Mesodermal cell (in vitro differentiated cells): ENCODE measurements at regions not wholly inside any gene's neighbourhood (a gene's known extent, or its start where the extent isn't known, plus 50 kb on each side); places are given as distances from the start of the nearest gene placed in this dataset.
"Not testable (repeated sequence)": the region's sequence is repeated elsewhere in the genome, so short reads cannot be mapped to it uniquely, and the experiment has no call there.

ENCODE experiments used
- H3K27ac ChIP-seq: 2 replicates; pipeline ENCODE4 v1.7.0; 2013; ENCODE audit warnings: mild to moderate bottlenecking, low read depth, low read length, moderate library complexity; ENCODE audit not compliant: severe bottlenecking
- H3K36me3 ChIP-seq: 2 replicates; pipeline ENCODE4 v1.7.1; 2013; ENCODE audit warnings: mild to moderate bottlenecking, low read length, moderate library complexity; ENCODE audit not compliant: control insufficient read depth, insufficient read depth
- H3K4me1 ChIP-seq: one replicate; pipeline ENCODE4 v1.7.1; 2013; ENCODE audit warnings: mild to moderate bottlenecking, low read length; ENCODE audit not compliant: insufficient read depth, control insufficient read depth, poor library complexity, severe bottlenecking
- H3K4me3 ChIP-seq: 2 replicates; pipeline ENCODE4 v1.7.0; 2013; ENCODE audit warnings: low read length, control low read depth, mild to moderate bottlenecking; ENCODE audit not compliant: insufficient read depth, poor library complexity, severe bottlenecking; ENCODE audit errors: extremely low read depth
- H3K9me3 ChIP-seq: 2 replicates; pipeline ENCODE4 v1.7.1; 2013; ENCODE audit warnings: mild to moderate bottlenecking, low read length, moderate library complexity; ENCODE audit not compliant: control insufficient read depth
- WGBS, 2 experiments: methylation state at CpG; one replicate each; pipeline ENCODE4 v1.1.5; 2013; ENCODE audit warnings: missing lambda C conversion rate in 2 of 2; ENCODE audit not compliant: insufficient coverage in 2 of 2; 5-methylcytosine and 5-hydroxymethylcytosine counted together

GRCh38 chr20:40010483-40010882 is 678.6 kb downstream of the MAFB start:
- no peak overlapping the region for H3K27ac ChIP-seq
- H3K36me3 ChIP-seq = no peaks in the 10 kb centered on the region
- WGBS, 2 experiments = 77 to 84% methylated on average over 2 of the region's 2 CpGs
- H3K4me3 ChIP-seq = no peak overlapping the region
- no peaks in the 10 kb centered on the region for H3K9me3 ChIP-seq
- no peaks in the 10 kb centered on the region for H3K4me1 ChIP-seq

GRCh38 chr20:40009542-40009941 is 679.5 kb downstream of the MAFB start:
- no peaks in the 10 kb centered on the region for H3K4me1 ChIP-seq
- no peak overlapping the region for H3K4me3 ChIP-seq
- no peak overlapping the region for H3K27ac ChIP-seq
- no peaks in the 10 kb centered on the region for H3K9me3 ChIP-seq
- no peaks in the 10 kb centered on the region for H3K36me3 ChIP-seq
- 83% methylated on average over 1 of the region's 3 CpGs; no CpG with 5 or more reads in 1 of the 2 experiments for WGBS, 2 experiments

DNA sequence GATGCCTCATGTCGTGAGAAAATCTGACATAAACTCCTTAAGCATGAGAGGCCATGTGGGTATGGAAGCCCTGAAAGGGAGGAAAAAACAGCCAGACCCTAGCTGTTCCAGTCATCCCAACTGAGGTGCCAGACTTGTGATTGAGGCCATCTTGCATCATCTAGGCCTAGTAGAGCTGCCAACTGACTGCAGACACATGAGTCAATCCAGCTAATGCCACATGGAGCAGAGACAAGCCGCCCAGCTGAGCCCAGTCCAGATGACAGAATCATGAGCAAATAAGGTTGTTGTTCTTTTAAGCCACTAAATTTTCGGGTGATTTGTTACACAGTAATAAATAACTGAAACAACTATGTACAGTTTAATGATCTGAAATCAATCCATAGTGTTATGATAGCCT is 680.9 kb downstream of the MAFB start:
- WGBS, 2 experiments = 100% methylated on average over 1 to 2 of the region's 3 CpGs
- Histone ChIP-seq H3K4me1 (no peaks in the 10 kb centered on the region), H3K4me3 (no peak overlapping the region), H3K27ac (no peak overlapping the region), H3K36me3 (no peaks in the 10 kb centered on the region), H3K9me3 (no peaks in the 10 kb centered on the region)

DNA sequence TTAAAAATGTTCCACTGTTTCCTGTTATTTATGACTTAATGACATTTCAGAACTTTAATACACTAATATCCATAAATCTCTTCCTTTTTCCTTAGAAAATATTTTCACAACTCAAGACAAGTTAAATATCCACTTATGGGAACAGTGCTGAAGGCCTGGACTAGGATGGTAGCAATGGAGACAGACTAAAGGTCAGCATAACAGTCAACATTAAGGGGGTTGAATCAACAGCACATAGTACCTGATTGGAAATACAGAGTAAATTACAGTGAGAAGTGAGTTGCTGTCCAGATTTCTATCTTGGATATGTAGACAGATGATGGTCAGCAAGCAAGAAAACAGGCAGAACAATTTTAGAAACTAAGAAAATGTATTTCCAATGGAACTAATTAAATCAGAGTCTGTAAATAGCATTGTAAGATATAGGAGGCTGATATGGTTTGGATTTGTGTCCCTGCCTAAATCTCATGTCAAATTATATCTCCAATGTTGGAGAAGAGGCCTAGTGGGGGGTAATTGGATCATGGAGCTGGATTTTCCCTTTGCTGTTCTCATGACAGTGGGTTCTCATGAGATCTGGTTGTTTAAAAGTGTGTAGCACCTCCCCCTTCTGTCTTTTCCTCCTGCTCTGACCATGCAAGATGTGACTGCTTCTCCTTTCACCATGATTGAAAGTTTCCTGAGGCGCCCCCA is 682.7 kb downstream of the MAFB start:
- no peaks in the 10 kb centered on the region for H3K4me1 ChIP-seq
- WGBS, 2 experiments = 67 to 100% methylated on average over 1 of the region's 1 CpG
- no peak overlapping the region for H3K4me3 ChIP-seq
- no peaks in the 10 kb centered on the region for H3K36me3 ChIP-seq
- H3K9me3 ChIP-seq = no peaks in the 10 kb centered on the region
- H3K27ac ChIP-seq = no peak overlapping the region

DNA sequence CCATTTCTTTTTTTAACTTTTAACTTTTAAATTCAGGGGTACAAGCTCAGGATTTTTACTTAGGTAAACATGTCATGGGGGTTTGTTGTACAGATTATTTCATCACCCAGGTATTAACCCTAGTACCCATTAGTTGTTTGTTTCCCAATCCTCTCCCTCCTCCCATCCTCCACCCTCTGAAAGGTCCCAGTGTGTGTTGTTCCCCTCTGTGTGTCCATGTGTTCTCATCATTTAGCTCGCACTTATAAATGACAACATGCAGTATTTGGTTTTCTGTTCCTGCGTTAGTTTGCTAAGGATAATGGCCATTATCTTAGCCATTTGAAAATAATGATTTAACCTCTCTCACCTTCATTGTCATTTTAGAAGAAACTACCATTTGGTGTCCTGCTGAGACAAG is 684.9 kb downstream of the MAFB start:
- not testable (repeated sequence) for H3K36me3 ChIP-seq, H3K27ac ChIP-seq, H3K4me1 ChIP-seq, H3K9me3 ChIP-seq, H3K4me3 ChIP-seq
- WGBS, 2 experiments = 75 to 100% methylated on average over 1 to 2 of the region's 2 CpGs

- no peaks in the 10 kb centered on the region for H3K4me1 ChIP-seq
- H3K9me3 ChIP-seq = peaks cover 4% of the 10 kb centered on the region
- H3K27ac ChIP-seq = no peak overlapping the region
- 94 to 100% methylated on average over 2 of the region's 2 CpGs for WGBS, 2 experiments
- no peak overlapping the region for H3K4me3 ChIP-seq
- no peaks in the 10 kb centered on the region for H3K36me3 ChIP-seq
These were observed 695.3 kb downstream of the MAFB start for GRCh38 chr20:39993742-39994141.

- Histone ChIP-seq H3K27ac (no peak overlapping the region), H3K36me3 (no peaks in the 10 kb centered on the region), H3K4me3 (no peak overlapping the region), H3K9me3 (peaks cover 4% of the 10 kb centered on the region), H3K4me1 (peaks cover 20% of the 10 kb centered on the region)
These were observed 698.3 kb downstream of the MAFB start for GRCh38 chr20:39990692-39991091.

- Histone ChIP-seq H3K4me1 (peaks cover 27% of the 10 kb centered on the region), H3K4me3 (no peak overlapping the region), H3K9me3 (peaks cover 4% of the 10 kb centered on the region), H3K36me3 (no peaks in the 10 kb centered on the region), H3K27ac (no peak overlapping the region)
- WGBS, 2 experiments = no CpG with 5 or more reads among the region's 1 CpG
These were observed 700.0 kb downstream of the MAFB start for GRCh38 chr20:39988991-39989390.

- H3K36me3 ChIP-seq = no peaks in the 10 kb centered on the region
- no peak overlapping the region for H3K4me3 ChIP-seq
- peak overlapping the region; percentile 99 for H3K27ac ChIP-seq
- 23 to 24% methylated on average over 4 to 5 of the region's 6 CpGs for WGBS, 2 experiments
- H3K9me3 ChIP-seq = peaks cover 7% of the 10 kb centered on the region
- H3K4me1 ChIP-seq = peaks cover 37% of the 10 kb centered on the region
These were observed 702.7 kb downstream of the MAFB start for GRCh38 chr20:39986173-39986904.

GRCh38 chr20:39985271-39985827 is 703.7 kb downstream of the MAFB start:
- Histone ChIP-seq H3K36me3 (no peaks in the 10 kb centered on the region), H3K9me3 (peaks cover 3% of the 10 kb centered on the region), H3K4me3 (no peak overlapping the region), H3K27ac (peak overlapping the region; percentile 99), H3K4me1 (peaks cover 37% of the 10 kb centered on the region)
- WGBS, 2 experiments = 90 to 96% methylated on average over 2 to 5 of the region's 5 CpGs

DNA sequence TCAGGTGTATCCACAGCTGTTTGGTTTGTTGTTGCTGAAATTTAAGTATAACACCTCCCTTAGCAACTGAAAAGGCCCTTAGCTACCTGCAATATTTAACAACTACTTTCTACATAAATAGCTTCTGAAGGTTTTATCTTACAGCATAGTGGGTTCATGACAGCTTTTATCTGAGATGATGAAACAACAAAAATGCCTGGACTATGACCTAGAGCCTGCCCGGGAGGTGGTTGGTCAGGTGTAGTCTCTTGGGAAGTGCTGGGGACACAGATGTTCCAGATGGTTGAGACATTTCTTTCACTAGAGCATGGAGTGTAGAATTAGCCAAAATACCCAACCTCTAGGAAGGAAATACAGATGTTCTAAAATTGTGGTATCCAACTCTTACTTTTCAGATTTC is 705.4 kb downstream of the MAFB start:
- H3K27ac ChIP-seq = no peak overlapping the region
- peaks cover 37% of the 10 kb centered on the region for H3K4me1 ChIP-seq
- H3K9me3 ChIP-seq = peaks cover 3% of the 10 kb centered on the region
- WGBS, 2 experiments = 100% methylated on average over 1 of the region's 1 CpG
- no peaks in the 10 kb centered on the region for H3K36me3 ChIP-seq
- no peak overlapping the region for H3K4me3 ChIP-seq
